ENCODE measurements at regions not wholly inside any gene's neighbourhood (a gene's known extent, or its start where the extent isn't known, plus 50 kb on each side); places are given as distances from the start of the nearest gene placed in this dataset.
"Not testable (repeated sequence)": the region's sequence is repeated elsewhere in the genome, so short reads cannot be mapped to it uniquely, and the experiment has no call there.

DNA sequence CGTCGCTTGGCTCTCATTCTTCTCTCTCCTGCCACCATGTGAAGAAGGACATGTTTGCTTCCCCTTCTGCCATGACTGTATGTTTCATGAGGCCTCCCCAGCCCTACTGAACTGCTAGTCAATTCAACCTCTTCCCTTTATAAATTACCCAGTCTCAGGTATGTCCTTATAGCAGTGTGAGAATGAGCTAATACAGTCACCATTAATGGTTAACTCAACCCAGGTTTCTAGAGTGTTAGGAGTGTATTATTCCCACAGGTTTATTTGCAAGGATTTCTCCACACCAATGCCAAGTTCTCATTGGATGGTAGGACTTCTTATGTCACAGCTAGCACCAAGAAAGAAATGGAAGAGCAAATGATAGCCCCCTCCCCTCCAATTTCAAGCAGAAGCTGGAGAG is 71.9 kb downstream of the DYNAP start:
- no peak for DNase-seq

DNA sequence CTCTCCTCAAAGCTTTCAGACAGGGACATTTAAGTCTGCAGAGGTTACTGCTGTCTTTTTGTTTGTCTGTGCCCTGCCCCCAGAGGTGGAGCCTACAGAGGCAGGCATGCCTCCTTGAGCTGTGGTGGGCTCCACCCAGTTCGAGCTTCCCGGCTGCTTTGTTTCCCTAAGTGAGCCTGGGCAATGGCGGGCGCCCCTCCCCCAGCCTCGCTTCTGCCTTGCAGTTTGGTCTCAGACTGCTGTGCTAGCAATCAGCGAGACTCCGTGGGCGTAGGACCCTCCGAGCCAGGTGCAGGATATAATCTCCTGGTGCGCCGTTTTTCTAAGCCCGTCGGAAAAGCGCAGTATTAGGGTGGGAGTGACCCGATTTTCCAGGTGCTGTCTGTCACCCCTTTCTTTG is 78.7 kb downstream of the DYNAP start:
- DNase-seq, result not testable (repeated sequence)

DNA sequence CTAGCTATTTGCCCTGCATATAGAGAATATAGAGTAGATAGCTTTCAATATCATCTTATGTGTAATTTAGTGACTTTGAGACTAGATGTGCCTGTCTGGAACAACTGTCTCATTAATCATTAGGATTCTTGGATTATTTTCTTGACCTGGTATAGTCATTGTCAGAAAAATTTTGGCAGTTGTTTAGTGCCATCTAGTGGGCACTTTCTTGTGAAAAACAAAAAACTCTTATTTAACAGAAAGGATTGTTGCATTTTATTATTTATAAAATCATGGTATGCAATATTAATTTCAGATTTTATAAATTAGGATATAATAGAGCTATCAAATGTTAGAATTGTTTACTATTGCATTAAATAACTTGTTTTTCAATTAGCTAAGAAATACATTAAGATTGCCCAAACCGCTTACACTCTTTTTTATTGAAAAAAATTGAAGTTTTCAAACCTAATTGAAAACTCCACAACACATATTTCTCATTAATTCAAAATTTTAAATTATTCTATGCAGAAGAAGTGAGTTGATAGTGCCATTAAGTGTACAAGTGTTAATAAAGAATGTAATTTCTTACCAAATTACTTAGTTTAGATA is 80.3 kb downstream of the DYNAP start:
- no peak for DNase-seq

DNA sequence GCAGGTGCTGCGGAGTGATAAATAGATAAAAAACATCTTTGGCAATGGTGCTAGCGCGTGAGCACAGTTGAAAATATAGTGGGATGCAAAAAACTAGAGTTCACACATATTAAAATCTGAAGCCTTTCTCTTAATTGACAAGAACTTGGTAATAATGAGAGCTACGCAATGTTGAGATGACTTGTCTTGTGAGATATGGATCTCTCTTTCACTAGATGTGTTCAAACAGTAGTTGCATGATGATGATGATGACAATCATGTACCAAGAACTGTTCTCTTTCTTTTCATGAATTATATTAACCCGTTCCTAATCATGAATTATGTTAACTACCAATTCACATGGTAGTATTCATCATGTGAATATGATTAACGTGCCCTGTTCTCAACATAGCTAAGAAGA is 81.1 kb downstream of the DYNAP start:
- DNase-seq, result no peak

DNA sequence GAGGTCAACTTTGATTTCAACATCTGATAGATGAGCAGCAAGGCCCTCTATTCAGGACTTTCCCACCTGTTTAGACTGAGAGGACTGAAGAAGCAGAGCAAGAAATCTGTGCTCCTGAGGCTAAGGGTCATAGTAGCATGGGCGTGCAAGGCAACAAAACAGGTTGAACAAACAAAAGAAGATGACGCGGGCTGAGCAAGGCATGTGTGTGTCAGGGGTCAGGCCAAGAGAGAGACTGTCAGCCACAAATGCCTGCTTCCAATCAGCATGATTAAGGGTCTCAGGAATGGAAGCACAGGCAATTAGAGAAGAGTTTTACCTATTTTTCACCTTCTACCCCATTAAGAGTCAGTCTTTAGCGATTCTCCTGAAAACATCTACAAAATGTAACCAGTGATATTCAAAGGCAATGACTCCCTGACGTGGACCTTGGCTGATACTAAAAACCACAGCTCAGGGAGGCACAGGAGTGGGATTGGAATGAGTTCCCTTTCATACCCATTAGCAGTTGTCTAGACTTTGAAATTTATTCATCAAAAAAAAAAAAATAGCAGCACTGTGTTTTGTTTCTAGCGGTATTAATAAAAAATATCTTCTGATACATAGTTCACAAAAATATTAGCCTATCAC is 81.9 kb downstream of the DYNAP start:
- DNase-seq, result no peak

DNA sequence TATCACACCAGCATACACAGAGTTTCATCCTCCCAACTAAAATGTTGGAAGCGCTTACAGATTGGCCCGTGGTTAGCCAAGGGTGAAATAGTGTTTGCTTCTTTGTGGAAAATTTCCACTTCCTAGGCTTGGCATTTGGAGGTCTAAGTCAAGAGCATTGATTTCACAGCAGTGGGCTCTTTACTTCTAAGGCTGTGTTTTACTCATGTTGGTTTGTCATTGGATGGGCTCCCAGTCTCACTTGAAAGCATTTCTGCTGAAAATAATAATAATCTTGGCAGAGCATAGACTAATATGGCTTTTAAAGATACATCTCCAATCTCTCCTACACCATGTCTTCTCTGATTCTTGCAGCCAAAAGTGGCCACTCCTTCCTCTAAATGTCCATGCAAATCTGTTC is 82.9 kb downstream of the DYNAP start:
- DNase-seq, result no peak

DNA sequence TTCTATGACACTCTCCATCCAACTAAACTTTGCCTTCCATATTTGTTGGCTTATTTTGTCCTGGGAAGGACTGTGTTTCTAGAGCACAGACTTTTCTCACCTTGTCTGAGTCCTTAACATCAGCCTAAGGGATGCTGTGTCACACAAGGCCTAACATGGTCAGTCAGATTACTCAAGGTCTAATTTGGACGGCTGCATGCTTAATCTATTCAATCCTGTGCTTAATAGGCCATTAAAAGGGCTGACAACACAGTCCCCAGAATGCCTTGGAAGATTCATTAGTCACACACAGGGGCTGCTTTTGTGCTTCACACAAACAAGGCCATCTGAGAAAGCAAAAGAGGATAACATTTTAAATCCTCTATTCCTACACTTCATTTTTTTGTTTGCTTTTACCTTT is 84.0 kb downstream of the DYNAP start:
- DNase-seq, result no peak

DNA sequence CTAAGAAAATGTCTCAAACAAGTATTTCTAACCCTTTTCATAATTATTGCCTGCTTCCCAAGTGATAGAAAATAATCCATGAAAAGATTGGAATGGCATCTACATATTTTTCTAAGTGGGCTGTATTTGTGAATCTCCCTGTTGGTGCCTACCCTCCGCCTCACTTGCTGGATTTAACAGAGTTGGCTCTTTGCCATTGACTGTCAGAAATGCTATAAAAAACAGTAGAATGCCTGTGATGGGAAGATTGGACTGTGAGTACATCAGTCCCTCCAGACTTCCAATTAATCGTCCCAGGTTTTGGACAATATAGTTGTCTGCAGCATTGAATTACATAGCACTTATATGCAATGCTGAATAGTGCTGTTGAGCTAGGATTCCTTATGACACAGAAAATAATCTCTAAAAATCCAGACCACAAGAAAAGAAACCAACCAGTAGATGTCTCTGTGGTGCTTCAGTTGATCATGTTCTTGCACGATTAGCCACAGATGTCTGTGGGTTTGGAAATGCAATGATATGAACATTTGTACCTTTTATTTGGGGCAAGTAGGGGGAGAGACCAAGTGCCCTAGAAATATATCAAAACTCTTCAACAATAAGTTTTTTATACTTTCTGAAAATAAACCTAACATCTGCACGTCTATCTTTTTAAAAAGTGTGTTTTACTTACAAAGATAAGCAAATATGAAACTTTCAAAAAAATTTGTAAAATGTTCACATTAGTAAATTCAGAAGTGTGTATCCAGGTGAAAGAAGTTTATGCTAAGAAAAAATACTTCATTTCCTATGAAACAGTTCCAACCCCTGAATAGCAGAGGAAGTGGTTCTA is 88.5 kb downstream of the DYNAP start:
- DNase-seq, result no peak

DNA sequence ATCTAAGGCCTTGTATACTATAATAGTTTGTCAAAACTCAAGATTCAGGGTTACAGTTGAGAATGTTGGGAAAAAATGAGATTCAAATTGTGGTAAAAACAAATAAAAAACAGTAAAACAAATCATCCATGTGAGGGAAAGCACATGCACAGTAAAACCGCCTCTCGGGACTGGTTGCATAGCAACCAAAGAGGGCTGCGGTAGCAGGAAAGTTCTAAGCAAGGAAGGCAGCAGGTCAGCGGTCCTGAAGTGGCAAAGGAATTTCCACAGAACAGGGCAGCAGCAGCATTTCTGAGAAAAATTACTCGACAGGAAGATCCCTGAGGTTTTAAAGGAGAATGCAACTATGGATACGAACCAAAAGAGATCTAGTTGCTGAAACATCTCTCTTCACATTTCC is 93.7 kb downstream of the DYNAP start:
- DNase-seq, result no peak

DNA sequence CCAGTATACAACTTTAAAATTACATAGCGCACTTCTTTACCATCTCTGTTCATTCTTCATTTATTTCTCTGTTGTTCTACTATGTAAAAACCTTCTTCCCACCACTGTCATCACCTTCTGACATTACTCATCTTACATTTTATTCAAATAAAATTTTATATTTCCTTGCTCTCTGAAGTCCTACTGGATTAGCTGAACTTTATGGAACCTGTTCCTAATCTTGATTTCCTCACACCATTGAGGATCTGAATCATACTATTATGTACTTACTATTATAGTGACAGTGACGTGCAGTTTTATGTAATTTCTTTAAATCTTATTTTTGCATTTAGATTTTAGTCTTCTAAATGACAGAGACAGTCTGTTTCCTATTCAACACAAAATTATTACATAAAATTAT is 98.3 kb downstream of the DYNAP start:
- DNase-seq, result no peak

DNA sequence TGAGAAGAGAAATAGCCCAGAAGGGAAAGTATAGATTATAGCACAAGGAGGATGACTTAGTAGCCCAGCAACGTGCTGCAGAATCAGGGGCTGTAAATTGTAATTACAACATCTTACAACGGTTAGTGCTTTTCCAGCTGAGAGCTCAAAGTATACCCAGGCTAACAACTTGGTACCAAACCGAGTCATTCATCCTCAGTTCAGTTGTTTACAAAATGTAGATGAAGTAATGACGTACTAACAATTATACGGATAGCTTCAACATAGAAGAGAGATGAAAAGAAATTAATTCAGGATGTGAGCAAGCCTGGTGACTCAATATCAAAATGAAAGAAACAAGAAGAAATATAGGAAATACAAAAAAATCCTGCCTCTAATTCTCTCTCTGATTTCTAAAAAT is 99.2 kb downstream of the DYNAP start:
- DNase-seq, result no peak

DNA sequence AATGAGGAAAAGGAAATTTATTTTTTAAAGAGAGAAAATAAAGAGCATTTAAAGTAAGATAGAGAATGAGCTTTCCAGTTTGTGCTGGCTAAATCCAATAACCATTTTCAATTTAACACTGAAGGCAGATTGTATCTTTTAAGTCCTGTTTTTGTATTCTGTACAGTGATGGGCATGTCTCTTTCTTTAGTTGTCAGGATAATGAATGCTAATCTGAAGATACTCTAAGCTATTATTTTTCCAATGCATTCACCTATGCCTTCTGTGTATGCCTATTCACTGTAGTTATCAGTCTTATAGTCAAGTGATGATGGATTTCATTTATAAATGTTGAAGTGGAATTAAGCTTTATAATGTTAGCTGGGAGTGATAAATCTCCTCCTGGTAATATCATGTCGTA is 101.4 kb downstream of the DYNAP start:
- DNase-seq, result no peak

DNA sequence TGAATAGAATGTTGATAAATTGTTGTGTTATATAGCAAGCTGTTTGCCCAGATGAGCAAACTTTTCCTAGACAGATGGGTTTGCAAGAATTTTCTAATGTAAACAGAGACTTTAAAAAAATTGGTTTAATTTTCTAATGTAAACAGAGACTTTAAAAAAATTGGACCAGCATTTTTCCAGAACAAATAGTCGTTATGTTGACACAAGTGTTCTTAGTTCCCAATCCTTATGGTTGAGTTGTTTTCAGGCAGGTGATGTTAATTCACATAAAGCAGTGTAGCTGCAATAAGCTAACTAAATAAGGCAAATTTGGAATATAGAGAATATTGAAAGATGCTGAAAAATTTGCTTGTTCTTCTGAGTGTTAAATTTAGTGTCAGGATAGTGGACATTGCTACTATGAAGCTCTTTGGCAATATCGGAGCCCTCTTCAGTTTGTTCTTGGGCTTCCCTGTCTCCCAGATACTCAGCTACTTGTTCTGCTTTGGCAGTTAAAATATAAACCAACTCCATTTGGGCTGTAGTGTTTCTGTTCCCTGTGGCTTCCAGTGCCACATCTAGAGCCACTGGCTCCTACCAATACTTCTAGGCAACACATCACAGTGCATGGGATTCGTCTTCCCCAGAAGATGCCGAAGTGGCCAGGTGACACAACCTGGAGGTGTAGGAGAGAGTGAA is 105.7 kb downstream of the DYNAP start:
- DNase-seq, result no peak

DNA sequence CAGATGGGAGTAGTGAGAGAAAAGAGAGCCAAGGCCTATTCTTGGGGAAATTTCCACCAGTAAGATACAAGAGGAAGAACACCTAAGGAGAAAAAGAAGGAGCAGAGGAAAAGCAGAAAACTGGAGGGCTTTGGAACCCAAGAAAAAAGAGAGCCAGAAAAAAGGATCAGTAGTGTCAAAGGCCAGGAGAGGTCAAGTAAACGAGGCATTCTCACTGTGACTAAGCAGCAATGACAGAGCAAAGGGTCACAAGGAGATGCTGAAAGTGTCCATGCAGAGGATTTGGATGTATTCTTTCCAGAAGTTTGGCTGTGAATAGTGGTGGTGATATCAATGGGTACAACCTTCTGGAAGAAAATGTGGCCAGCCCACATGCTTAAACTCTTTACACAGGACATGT is 109.5 kb downstream of the DYNAP start:
- no peak for DNase-seq

DNA sequence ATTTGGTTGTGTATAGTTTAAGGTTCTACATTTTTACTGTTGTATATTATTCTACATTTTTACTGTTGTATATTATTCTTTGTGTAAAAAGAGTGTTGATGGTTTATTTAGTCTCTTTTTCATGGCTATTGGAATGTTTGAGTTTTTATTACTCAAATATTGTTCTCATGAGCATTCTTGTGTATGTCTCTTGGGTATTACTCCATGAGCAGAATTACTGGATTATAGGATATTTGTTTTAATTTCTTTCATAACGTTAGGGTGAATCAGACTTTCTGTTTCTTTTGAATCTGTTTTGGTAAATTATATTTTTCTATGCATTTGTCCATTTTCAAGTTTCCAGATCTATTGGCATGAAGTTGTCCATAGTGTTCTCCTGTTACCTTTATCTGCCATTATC is 111.6 kb downstream of the DYNAP start:
- DNase-seq, result no peak

DNA sequence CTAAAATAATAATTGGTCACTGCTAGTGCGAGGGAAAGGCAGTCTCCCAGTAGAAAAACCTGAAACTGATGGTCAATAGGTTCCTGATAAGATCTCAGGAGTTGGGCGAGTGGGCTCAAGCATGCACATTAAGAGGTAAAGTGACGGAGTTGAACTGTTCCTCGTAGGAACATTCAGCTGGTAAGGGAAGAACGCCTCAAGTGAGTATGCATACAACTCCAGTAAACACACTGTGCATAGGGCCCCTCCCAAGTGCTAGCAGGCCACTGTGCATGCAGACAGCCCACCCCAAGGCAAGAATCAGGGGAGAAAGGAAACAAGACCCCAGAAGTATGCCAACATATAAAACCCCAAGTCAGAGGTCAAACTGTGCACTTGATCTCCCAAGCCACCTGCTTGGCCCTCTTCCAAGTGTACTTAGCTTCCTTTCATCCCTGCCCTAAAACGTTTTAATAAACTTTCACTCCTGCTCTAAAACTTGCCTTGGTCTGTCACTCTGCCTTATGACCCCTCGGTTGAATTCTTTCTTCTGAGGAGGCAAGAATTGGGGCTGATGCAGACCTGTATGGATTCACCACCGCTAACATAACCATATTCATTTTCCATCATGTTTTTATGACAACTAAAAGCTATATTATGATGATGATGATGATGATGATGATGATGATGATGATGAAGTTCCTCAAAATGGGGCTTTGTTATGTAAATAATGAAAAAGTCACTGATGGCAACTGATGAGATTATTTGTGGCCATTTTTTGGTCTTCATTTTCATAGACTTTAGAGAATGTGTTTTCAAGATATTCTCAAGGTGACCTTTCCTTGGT is 118.0 kb upstream of the RAB27B start:
- DNase-seq, result no peak

DNA sequence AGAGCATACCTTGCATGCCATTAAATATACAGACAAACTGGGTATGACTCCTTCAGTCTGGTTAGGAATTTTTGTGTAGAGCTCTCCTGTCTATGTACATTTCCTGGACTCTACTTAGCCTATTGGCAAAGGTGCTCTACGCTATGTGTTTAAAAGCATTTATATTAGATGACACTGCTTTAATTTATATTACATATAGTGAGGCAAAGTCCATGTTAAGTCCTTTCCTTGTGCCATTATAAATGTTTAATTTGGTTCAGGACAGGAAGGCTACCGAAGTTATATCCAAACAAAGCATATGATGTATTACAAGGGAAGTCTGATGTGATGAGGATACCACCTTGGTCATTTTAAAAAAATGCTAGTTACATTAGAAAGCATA is 117.4 kb upstream of the RAB27B start:
- no peak for DNase-seq

DNA sequence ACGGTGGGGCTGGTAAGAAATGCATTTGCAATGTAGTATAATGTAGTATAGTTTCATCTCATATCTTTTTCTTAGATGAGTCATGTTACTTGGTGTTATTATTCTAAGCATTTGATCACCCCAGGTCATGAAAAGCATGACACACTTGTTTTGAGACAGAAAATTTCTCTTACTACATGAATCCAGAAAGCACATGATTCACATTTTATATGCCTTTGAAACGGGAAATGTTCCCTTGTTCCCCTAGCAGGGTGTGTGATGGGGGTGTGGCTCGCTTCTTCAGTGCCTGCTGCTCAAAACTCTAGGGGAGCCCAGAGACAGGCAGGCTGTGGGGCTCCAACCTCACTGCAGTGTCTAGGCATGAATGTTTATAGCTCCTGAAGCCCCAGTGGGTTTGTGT is 116.0 kb upstream of the RAB27B start:
- no peak for DNase-seq

DNA sequence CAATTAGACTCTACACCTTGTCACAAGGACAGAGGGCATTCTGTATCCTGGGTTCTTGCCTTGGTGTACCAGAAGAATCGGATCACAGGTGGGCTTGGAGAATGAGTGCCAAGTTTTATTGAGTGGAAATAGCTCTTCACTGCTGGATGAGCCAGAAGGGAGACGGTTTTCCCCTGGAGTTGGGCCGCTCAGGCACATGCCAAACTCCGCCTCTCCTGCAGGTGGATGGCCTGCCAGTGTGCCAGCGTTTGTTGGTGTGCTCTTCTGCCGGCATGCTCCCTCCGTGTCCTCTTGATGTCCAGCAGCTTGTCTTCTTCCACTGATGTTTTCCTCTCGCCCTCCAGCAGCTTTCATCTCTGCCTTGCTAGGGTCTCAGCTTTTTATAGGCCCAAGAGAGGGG is 115.5 kb upstream of the RAB27B start:
- no peak for DNase-seq

DNA sequence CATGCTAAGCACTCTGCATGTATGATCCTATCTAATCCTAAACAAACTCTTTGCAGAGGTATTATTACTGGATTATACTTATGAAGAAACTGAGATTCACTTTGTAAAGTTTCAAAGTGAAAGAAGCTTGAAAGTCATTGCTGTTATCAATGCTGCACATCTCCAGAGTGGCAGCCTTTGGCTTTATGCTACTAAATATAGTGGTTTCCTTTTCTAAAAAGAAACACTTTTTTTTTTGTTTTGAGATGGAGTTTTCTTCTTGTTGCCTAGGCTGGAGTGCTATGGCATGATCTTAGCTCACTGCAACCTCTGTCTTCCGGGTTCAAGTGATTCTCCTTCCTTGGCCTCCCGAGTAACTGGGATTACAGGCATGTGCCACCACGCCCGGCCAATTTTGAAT is 114.9 kb upstream of the RAB27B start:
- DNase-seq, result no peak

DNA sequence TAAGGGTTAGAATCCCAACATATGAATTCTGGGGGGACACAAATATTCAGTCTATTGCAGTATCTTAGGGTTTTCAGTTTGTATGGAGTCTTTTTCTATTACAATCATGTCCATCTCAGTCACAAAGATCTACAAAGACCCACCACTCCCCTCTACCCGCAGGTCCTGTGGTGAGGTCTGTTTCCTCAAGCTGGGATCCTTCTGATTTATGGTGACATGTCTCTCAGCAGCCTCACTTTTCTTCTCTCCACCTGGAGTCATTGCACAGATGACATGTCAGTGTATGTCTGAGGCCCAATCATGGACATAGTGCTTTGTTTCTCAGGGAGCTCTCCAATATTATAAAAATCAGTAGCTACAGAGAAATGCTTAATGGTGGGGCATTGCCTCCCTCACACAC is 113.4 kb upstream of the RAB27B start:
- no peak for DNase-seq

DNA sequence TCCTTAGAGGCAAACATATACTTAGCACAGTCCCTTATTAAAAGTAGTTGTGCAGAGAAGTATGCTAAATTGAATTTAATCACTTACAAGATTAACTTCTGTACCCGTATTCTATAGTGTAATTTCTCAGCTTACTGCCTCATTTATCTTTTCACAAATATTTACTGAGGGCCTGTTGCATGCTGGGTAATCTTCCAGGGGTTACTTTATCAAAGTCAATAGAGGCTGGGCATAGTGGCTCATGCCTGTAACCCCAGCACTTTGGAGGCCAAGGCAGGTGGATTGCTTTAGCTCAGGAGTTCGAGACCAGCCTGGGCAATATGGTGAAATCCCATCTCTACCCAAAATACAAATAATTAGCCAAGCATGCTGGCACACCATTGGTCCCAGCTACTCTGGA is 111.7 kb upstream of the RAB27B start:
- DNase-seq, result no peak
